CD4-positive, alpha-beta T cell (primary cell): ENCODE measurements at regions not wholly inside any gene's neighbourhood (a gene's known extent, or its start where the extent isn't known, plus 50 kb on each side); places are given as distances from the start of the nearest gene placed in this dataset.

Experiments used
- ATAC-seq: fragments of 200-7000 bp; cut with Tn5 transposase; one replicate; pipeline ENCODE4 v1.10.0; 2022; ENCODE audit warnings: mild to moderate bottlenecking; ENCODE audit not compliant: poor library complexity
- CTCF ChIA-PET: fragments of 350-600 bp; sonication (Branson Sonifier 250); formaldehyde crosslinking; loops from one replicate; lab custom pipeline; 2021; ENCODE audit warnings: antibody characterized with exemption, inconsistent platforms; lab: Charles Lee
- POLR2A ChIA-PET: fragments of 350-600 bp; sonication (Branson Sonifier 250); formaldehyde crosslinking; loops from one replicate; lab custom pipeline; 2021; ENCODE audit warnings: antibody characterized with exemption, inconsistent platforms; lab: Charles Lee
- DNase-seq, 14 experiments: peaks; one replicate each; pipeline ENCODE4 v3.0.0-alpha.2; 2013 to 2020; ENCODE audit warnings: mixed read lengths in 2 of 14
- H3K27ac ChIP-seq, 2 donors: one replicate each; pipeline versions ENCODE4 v1.5.1 to v1.7.0; 2013; ENCODE audit warnings: low read length in 2 of 2, low read depth in 1 of 2, mild to moderate bottlenecking in 1 of 2
- H3K27me3 ChIP-seq, 2 experiments: 1 replicate in 1 of 2; 2 replicates in 1 of 2; pipeline versions ENCODE4 v1.6.1 to v1.7.0; 2013; ENCODE audit warnings: low read length in 2 of 2, control low read depth in 1 of 2, mild to moderate bottlenecking in 1 of 2, moderate library complexity in 1 of 2; ENCODE audit not compliant: insufficient read depth in 2 of 2, control insufficient read depth in 1 of 2
- H3K36me3 ChIP-seq: one replicate; pipeline ENCODE4 v1.6.1; 2013; ENCODE audit warnings: low read length, control low read depth; ENCODE audit not compliant: insufficient read depth
- H3K4me1 ChIP-seq: one replicate; pipeline ENCODE4 v1.6.1; 2013; ENCODE audit warnings: low read length, control low read depth; ENCODE audit not compliant: insufficient read depth
- H3K4me3 ChIP-seq: one replicate; pipeline ENCODE4 v1.5.1; 2013; ENCODE audit warnings: mild to moderate bottlenecking, low read length, moderate library complexity
- H3K9me3 ChIP-seq, 2 experiments: 1 replicate in 1 of 2; 2 replicates in 1 of 2; pipeline versions ENCODE4 v1.6.1 to v1.7.0; 2013; ENCODE audit warnings: low read length in 2 of 2, mild to moderate bottlenecking in 2 of 2, control low read depth in 1 of 2, moderate library complexity in 1 of 2; ENCODE audit not compliant: control insufficient read depth in 1 of 2, insufficient read depth in 1 of 2
- H3K27ac Mint-ChIP-seq: one replicate; pipeline ENCODE4 v1.8.0; 2020; ENCODE audit warnings: mixed read lengths
- H3K27me3 Mint-ChIP-seq: one replicate; pipeline ENCODE4 v1.8.0; 2021; ENCODE audit warnings: mixed read lengths
- H3K36me3 Mint-ChIP-seq: one replicate; pipeline ENCODE4 v1.8.0; 2021; ENCODE audit warnings: low read depth, mixed read lengths
- H3K4me1 Mint-ChIP-seq: one replicate; pipeline ENCODE4 v1.8.0; 2021; ENCODE audit warnings: low read depth, mixed read lengths
- H3K4me3 Mint-ChIP-seq: one replicate; pipeline ENCODE4 v1.8.0; 2020; ENCODE audit warnings: mild to moderate bottlenecking, mixed read lengths
- H3K9me3 Mint-ChIP-seq: one replicate; pipeline ENCODE4 v1.8.0; 2020; ENCODE audit warnings: mixed read lengths
- intact Hi-C, 2 experiments: fragments of 100-400 bp; cut with DNase I in 1 of 2; cut with micrococcal nuclease in 1 of 2; formaldehyde crosslinking; loops; one replicate each; pipeline versions ENCODE4 v1.15.1 to v1.9.0; 2023 to 2025; cut with DNase I, micrococcal nuclease
- TF ChIP-seq, protein P1 (sequence below): fragments of 200-600 bp; IDR thresholded peaks from one replicate; pipeline ENCODE4 v1.8.0; 2022; ENCODE audit warnings: antibody characterized with exemption, mild to moderate bottlenecking

- POLR2A ChIA-PET, result no interaction called here
- TF ChIP-seq, protein P1, sequence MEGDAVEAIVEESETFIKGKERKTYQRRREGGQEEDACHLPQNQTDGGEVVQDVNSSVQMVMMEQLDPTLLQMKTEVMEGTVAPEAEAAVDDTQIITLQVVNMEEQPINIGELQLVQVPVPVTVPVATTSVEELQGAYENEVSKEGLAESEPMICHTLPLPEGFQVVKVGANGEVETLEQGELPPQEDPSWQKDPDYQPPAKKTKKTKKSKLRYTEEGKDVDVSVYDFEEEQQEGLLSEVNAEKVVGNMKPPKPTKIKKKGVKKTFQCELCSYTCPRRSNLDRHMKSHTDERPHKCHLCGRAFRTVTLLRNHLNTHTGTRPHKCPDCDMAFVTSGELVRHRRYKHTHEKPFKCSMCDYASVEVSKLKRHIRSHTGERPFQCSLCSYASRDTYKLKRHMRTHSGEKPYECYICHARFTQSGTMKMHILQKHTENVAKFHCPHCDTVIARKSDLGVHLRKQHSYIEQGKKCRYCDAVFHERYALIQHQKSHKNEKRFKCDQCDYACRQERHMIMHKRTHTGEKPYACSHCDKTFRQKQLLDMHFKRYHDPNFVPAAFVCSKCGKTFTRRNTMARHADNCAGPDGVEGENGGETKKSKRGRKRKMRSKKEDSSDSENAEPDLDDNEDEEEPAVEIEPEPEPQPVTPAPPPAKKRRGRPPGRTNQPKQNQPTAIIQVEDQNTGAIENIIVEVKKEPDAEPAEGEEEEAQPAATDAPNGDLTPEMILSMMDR, result no peak
- Histone ChIP-seq H3K9me3 (peaks cover 4 to 20% of the 10 kb centered on the region in 2 experiments), H3K27me3 (no peaks in the 10 kb centered on the region), H3K4me3 (no peak overlapping the region), H3K4me1 (no peaks in the 10 kb centered on the region), H3K36me3 (no peaks in the 10 kb centered on the region), H3K27ac (no peak overlapping the region)
- intact Hi-C loops, result no loop called here
- CTCF ChIA-PET, result no interaction called here
- DNase-seq (no peak), ATAC-seq (no peak)
- Mint-ChIP-seq H3K27me3 (no peaks in the 10 kb centered on the region), H3K36me3 (no peaks in the 10 kb centered on the region), H3K9me3 (peaks cover 10% of the 10 kb centered on the region), H3K4me3 (no peak overlapping the region), H3K27ac (no peak overlapping the region), H3K4me1 (no peaks in the 10 kb centered on the region)
These were observed 603.4 kb upstream of the AUTS2 start for GRCh38 chr7:68994841-68995240.

DNA sequence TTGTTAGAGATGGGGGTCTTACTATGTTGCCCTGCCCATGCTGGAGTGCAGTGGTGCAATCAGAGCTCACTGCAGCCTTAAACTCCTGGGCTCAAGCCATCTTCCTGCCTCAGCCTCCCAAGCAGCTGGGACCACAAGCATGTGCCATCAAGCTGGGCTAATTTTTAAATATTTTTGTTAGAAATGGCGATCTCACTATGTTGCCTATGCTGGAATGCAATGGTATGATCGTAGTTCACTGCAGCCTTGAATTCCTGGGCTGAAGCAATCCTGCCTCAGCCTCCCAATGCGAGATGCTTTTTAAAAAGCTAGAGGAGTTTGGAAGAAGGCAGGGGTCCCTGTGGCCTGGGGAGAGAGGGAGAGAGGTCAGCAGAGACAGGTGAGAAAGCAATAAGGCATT is 600.1 kb upstream of the AUTS2 start:
- no peak overlapping the region for H3K4me3 Mint-ChIP-seq
- H3K27me3 ChIP-seq, result no peaks in the 10 kb centered on the region
- intact Hi-C loops, result no loop called here
- H3K4me1 ChIP-seq, result no peaks in the 10 kb centered on the region
- H3K27me3 Mint-ChIP-seq, result no peaks in the 10 kb centered on the region
- no peak for ATAC-seq
- H3K9me3 Mint-ChIP-seq, result peaks cover 26% of the 10 kb centered on the region
- no peak overlapping the region for H3K27ac Mint-ChIP-seq
- no peak overlapping the region for H3K27ac ChIP-seq
- peaks cover 22 to 23% of the 10 kb centered on the region in 2 experiments for H3K9me3 ChIP-seq
- TF ChIP-seq, protein P1, result no peak
- H3K4me3 ChIP-seq, result no peak overlapping the region
- ChIA-PET CTCF (no interaction called here), POLR2A (no interaction called here)
- no peaks in the 10 kb centered on the region for H3K36me3 ChIP-seq
- no peaks in the 10 kb centered on the region for H3K4me1 Mint-ChIP-seq
- no peak for DNase-seq
- H3K36me3 Mint-ChIP-seq, result no peaks in the 10 kb centered on the region

DNA sequence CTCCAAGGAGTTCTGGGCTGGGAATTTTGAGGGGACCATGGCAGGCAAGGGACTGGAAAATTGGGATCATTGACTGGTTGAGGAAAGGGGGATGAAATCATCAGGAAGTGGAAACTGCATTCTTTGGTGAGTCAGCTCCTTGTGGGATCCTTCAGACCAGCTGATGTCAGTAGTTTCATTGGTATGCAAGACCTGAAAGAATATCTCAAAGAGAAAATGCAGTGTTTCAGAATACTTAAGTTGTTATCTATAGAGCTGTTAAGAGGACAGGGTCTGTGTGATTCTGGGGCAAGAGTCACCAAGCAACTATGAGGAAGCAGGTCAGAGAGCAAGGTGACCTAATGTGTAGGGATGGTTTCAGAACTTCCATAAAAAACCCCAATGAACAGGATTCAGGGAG is 595.9 kb upstream of the AUTS2 start:
- no peak for DNase-seq
- Histone ChIP-seq H3K4me3 (no peak overlapping the region), H3K9me3 (peaks cover 23 to 29% of the 10 kb centered on the region in 2 experiments), H3K36me3 (no peaks in the 10 kb centered on the region), H3K27ac (no peak overlapping the region), H3K27me3 (no peaks in the 10 kb centered on the region), H3K4me1 (no peaks in the 10 kb centered on the region)
- ATAC-seq, result no peak
- Mint-ChIP-seq H3K27ac (no peak overlapping the region), H3K4me1 (no peaks in the 10 kb centered on the region), H3K9me3 (peaks cover 22% of the 10 kb centered on the region), H3K27me3 (no peaks in the 10 kb centered on the region), H3K4me3 (no peak overlapping the region), H3K36me3 (no peaks in the 10 kb centered on the region)
- POLR2A ChIA-PET, result no interaction called here
- intact Hi-C loops, result no loop called here
- TF ChIP-seq, protein P1, result no peak
- CTCF ChIA-PET, result no interaction called here
